ENCODE measurements at regions not wholly inside any gene's neighbourhood (a gene's known extent, or its start where the extent isn't known, plus 50 kb on each side); places are given as distances from the start of the nearest gene placed in this dataset.
"Not testable (repeated sequence)": the region's sequence is repeated elsewhere in the genome, so short reads cannot be mapped to it uniquely, and the experiment has no call there.

GRCh38 chr9:84527060-84527720 is 142.3 kb upstream of the NTRK2 start:
- in situ Hi-C loops (cut with MboI; ENCODE audit: low sequenced_read_pairs); H3K9me3 ChIP-seq; H3K27me3 ChIP-seq (ENCODE audit: low read depth): not testable (repeated sequence)

GRCh38 chr9:84535973-84536372 is 133.6 kb upstream of the NTRK2 start:
- H3K4me1 ChIP-seq; H3K4me3 ChIP-seq; H3K36me3 ChIP-seq (replicated peaks); H3K9me3 ChIP-seq; in situ Hi-C loops (cut with MboI; ENCODE audit: low sequenced_read_pairs); H3K27me3 ChIP-seq (ENCODE audit: low read depth): not testable (repeated sequence)
- peak in 1 of 2 experiments; percentile 27 for DNase-seq (ENCODE audit: low spot score in 2 of 2)

More at GRCh38 chr9:84527060-84527720, 142.3 kb upstream of the NTRK2 start:
- H3K4me3 ChIP-seq; H3K36me3 ChIP-seq (replicated peaks); DNase-seq (ENCODE audit: low spot score in 2 of 2); H3K4me1 ChIP-seq: not testable (repeated sequence)

DNA sequence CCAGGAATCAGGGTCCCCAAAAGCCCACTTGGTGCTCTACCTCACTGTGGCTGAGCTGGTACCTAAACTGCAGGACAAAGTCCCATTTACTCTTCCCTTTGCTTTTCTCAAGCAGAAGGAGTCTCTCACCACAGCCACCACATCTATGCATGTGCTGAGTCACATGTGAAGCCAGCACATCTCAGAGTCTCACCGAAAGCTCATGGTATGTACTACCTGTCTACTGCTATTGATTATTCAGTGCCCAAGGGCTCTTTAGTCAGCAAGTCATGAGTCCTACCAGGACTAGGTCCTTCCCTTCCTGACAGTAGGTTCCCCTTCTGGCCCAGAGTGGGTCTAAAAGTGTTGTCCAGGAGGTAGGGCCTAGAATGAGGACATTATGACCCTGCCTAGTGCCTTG is 130.7 kb upstream of the NTRK2 start:
- in situ Hi-C loops (cut with MboI; ENCODE audit: low sequenced_read_pairs) = no loop called here
- no peaks in the 10 kb centered on the region; the same call in 1 of the 2 replicates for H3K27me3 ChIP-seq (ENCODE audit: low read depth)

GRCh38 chr9:84542554-84542953 is 127.0 kb upstream of the NTRK2 start:
- Histone ChIP-seq H3K36me3 (replicated peaks) (no peaks in the 10 kb centered on the region), H3K9me3 (no peaks in the 10 kb centered on the region), H3K4me3 (no peak overlapping the region), H3K4me1 (no peaks in the 10 kb centered on the region), H3K27me3 (ENCODE audit: low read depth) (peaks cover 3% of the 10 kb centered on the region; the same call in 1 of the 2 replicates)
- DNase-seq (ENCODE audit: low spot score in 2 of 2) = no peak
- in situ Hi-C loops (cut with MboI; ENCODE audit: low sequenced_read_pairs) = no loop called here

More for the DNA sequence above, 130.7 kb upstream of the NTRK2 start:
- H3K4me1 ChIP-seq = no peaks in the 10 kb centered on the region
- H3K4me3 ChIP-seq = no peak overlapping the region
- H3K36me3 ChIP-seq (replicated peaks) = no peaks in the 10 kb centered on the region
- H3K9me3 ChIP-seq = no peaks in the 10 kb centered on the region
- no peak for DNase-seq (ENCODE audit: low spot score in 2 of 2)

GRCh38 chr9:84554069-84554664 is 115.4 kb upstream of the NTRK2 start:
- no peaks in the 10 kb centered on the region; the same call in 1 of the 2 replicates for H3K27me3 ChIP-seq (ENCODE audit: low read depth)
- no peaks in the 10 kb centered on the region for H3K36me3 ChIP-seq (replicated peaks)
- in situ Hi-C loops (cut with MboI; ENCODE audit: low sequenced_read_pairs) = no loop called here
- no peaks in the 10 kb centered on the region for H3K9me3 ChIP-seq
- DNase-seq (ENCODE audit: low spot score in 2 of 2) = no peak
- H3K4me1 ChIP-seq = no peaks in the 10 kb centered on the region
- H3K4me3 ChIP-seq = no peak overlapping the region

DNA sequence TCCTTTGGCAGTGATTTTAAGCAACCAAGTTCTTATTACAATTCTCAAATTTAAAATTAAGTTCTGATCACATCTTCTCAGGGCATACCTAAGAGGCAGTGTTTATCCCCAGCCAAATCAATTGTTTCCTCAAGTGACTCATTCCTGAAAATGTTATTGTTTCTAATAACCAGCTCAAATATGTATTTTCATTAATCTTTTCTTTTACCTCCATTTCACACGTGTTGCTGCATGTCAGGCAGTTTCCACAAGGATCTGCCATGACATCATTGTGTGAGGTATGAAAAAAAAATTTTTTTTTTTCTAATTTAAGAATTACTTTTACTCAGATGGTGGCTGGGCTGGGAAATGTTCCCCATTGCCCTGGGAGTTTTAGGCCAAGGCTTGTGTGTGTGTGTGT is 113.0 kb upstream of the NTRK2 start:
- Histone ChIP-seq H3K4me1 (no peaks in the 10 kb centered on the region), H3K36me3 (replicated peaks) (no peaks in the 10 kb centered on the region), H3K27me3 (ENCODE audit: low read depth) (no peaks in the 10 kb centered on the region; the same call in 1 of the 2 replicates), H3K9me3 (no peaks in the 10 kb centered on the region), H3K4me3 (no peak overlapping the region)
- DNase-seq (ENCODE audit: low spot score in 2 of 2) = no peak
- in situ Hi-C loops (cut with MboI; ENCODE audit: low sequenced_read_pairs) = no loop called here

DNA sequence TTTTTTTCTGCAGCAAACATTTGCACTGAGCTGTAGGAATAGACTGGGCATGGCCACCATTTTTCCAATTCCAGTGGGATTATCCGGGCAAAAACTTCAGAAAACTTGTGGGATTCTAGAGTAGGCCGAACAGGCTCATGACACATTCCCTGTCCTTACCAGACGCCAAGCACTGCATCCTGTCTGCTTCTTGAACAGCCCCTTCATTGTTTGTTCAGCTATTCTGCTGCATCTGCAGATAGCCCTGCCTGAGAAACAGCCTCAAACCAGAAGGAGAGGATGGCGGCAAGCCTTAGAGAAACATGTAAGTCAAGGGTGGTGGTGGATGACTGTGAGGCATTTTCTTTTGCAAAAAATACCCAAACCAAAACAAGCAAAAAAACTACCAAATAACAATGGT is 111.8 kb upstream of the NTRK2 start:
- Histone ChIP-seq H3K27me3 (ENCODE audit: low read depth) (no peaks in the 10 kb centered on the region), H3K9me3 (no peaks in the 10 kb centered on the region), H3K36me3 (replicated peaks) (no peaks in the 10 kb centered on the region), H3K4me3 (no peak overlapping the region), H3K4me1 (no peaks in the 10 kb centered on the region)
- no peak for DNase-seq (ENCODE audit: low spot score in 2 of 2)
- in situ Hi-C loops (cut with MboI; ENCODE audit: low sequenced_read_pairs) = no loop called here

- Histone ChIP-seq H3K9me3 (no peaks in the 10 kb centered on the region), H3K36me3 (replicated peaks) (no peaks in the 10 kb centered on the region), H3K27me3 (ENCODE audit: low read depth) (no peaks in the 10 kb centered on the region), H3K4me3 (no peak overlapping the region), H3K4me1 (no peaks in the 10 kb centered on the region)
- in situ Hi-C loops (cut with MboI; ENCODE audit: low sequenced_read_pairs) = no loop called here
- no peak for DNase-seq (ENCODE audit: low spot score in 2 of 2)
Measured at GRCh38 chr9:84563691-84564090, 105.8 kb upstream of the NTRK2 start.

GRCh38 chr9:84567805-84568204 is 101.7 kb upstream of the NTRK2 start:
- in situ Hi-C loops (cut with MboI; ENCODE audit: low sequenced_read_pairs) = no loop called here
- Histone ChIP-seq H3K27me3 (ENCODE audit: low read depth) (no peaks in the 10 kb centered on the region), H3K4me3 (no peak overlapping the region), H3K36me3 (replicated peaks) (no peaks in the 10 kb centered on the region), H3K4me1 (no peaks in the 10 kb centered on the region), H3K9me3 (no peaks in the 10 kb centered on the region)
- DNase-seq (ENCODE audit: low spot score in 2 of 2) = no peak

DNA sequence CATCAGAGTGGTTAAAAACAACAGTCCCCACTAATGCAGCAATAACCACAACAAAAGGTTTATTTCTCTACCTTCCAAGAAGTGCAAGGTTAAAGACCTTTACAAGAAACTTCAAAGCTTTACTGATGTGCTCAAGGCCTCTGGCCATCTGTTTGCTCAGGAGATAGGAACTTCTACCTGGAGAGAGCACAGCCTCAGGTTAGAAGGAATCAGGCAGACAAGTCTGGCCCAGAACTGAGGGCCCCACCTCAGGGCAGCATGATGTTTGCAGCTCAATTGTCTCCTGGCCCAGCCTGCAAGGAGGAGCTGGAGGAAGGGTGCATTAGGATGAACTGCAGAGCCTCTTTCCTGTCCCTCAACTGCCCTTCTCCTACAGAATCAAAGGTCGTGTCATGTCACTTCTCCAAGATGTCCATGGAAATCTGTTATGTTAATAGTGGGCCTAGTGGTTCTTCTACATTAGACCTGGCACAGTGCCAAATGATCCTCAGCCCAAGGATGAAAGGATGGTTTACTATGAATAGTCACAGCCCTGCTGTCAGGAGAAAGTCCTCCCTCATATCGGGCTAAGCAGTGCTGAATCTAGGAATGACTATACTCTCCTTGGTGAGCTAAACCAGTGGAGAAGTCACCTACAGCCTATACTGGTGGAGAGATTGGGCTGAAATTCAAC is 98.9 kb upstream of the NTRK2 start:
- no peaks in the 10 kb centered on the region for H3K9me3 ChIP-seq
- no peak overlapping the region for H3K4me3 ChIP-seq
- H3K36me3 ChIP-seq (replicated peaks) = no peaks in the 10 kb centered on the region
- in situ Hi-C loops (cut with MboI; ENCODE audit: low sequenced_read_pairs) = no loop called here
- H3K27me3 ChIP-seq (ENCODE audit: low read depth) = no peaks in the 10 kb centered on the region
- H3K4me1 ChIP-seq = no peaks in the 10 kb centered on the region
- DNase-seq (ENCODE audit: low spot score in 2 of 2) = no peak

DNA sequence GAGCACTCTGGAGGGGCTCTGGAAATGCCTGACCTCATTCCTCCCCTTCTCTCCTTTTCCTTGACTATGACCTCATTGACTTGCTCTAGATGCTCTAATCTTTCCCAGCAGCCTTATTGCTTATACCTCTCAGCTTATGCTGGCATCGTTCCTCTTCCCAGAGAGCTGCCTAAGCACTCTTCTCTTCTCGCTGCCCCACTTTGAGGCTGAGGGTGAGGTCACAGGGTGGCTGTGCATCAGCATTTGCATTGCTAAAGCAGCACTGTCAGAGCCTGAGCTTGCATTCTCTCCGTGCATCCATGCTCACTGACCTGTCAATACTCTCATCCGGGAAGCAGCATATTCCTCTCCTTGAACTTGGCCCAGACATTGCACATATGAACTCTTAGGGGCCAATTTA is 96.4 kb upstream of the NTRK2 start:
- Histone ChIP-seq H3K4me1 (no peaks in the 10 kb centered on the region), H3K9me3 (no peaks in the 10 kb centered on the region), H3K36me3 (replicated peaks) (no peaks in the 10 kb centered on the region), H3K27me3 (ENCODE audit: low read depth) (no peaks in the 10 kb centered on the region), H3K4me3 (no peak overlapping the region)
- in situ Hi-C loops (cut with MboI; ENCODE audit: low sequenced_read_pairs) = no loop called here
- no peak for DNase-seq (ENCODE audit: low spot score in 2 of 2)

DNA sequence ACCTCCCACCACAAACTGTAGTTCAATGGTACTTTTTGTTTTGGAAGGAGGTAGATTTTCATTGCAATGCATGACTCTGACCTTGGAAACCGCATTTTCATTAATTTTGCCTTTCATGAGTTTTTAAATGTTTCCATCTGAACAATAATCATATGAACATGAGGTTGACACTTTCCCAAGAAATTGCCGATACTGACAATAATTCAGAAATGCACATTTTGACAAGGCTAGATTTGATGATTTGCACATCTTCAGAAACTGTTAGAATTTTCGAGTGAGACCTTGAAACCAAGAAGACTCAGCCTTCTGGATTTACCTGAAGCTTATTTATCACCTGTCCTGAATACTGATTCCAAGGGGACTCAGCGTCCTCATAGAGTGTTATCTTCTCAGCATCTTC is 93.8 kb upstream of the NTRK2 start:
- H3K36me3 ChIP-seq (replicated peaks) = no peaks in the 10 kb centered on the region
- no peaks in the 10 kb centered on the region for H3K27me3 ChIP-seq (ENCODE audit: low read depth)
- no peaks in the 10 kb centered on the region for H3K9me3 ChIP-seq
- no peak for DNase-seq (ENCODE audit: low spot score in 2 of 2)
- H3K4me3 ChIP-seq = no peak overlapping the region
- in situ Hi-C loops (cut with MboI; ENCODE audit: low sequenced_read_pairs) = no loop called here
- H3K4me1 ChIP-seq = no peaks in the 10 kb centered on the region

DNA sequence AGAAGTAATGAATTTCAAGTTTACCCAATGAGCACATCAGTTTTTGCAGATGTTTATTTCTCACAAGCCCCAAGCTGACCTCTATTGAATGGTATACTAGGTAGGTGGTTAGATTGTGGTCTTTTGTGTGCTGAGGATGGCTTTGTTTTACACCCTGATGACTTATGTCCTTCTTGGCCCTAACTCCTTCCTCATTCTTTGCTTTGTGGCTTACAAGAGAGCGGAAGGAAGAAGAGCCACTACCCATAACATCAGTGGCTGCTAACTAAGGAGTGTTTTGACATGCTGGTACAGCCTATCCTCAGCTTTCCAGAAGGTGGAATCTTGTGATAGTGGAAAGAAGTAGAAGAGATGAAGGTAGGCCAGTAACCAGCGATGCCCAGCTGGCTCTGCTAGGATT is 85.7 kb upstream of the NTRK2 start:
- Histone ChIP-seq H3K4me1 (no peaks in the 10 kb centered on the region), H3K9me3 (no peaks in the 10 kb centered on the region), H3K4me3 (no peak overlapping the region), H3K36me3 (replicated peaks) (no peaks in the 10 kb centered on the region), H3K27me3 (ENCODE audit: low read depth) (peaks cover 3% of the 10 kb centered on the region; the same call in 1 of the 2 replicates)
- in situ Hi-C loops (cut with MboI; ENCODE audit: low sequenced_read_pairs) = no loop called here
- DNase-seq (ENCODE audit: low spot score in 2 of 2) = no peak

DNA sequence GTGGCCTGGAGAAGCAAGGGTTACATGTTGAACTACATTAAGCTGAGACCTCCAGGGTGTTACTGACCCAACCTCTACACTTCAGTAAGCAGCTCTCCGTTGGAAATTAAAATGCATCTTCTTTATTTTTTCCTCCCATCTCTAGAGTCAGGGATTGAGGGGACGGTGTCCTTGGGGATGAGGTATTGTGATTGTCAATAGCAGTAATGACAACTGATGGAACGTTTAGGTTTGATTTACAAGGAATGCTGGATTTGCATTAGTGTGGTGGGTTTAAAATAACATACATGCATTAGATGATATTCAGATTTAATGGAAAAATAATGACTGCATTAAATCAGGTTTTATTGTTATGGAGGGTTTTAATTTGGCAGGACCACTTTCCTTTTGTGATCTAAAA is 82.9 kb upstream of the NTRK2 start:
- H3K4me1 ChIP-seq = no peaks in the 10 kb centered on the region
- no peaks in the 10 kb centered on the region for H3K9me3 ChIP-seq
- in situ Hi-C loops (cut with MboI; ENCODE audit: low sequenced_read_pairs) = no loop called here
- H3K36me3 ChIP-seq (replicated peaks) = no peaks in the 10 kb centered on the region
- no peak overlapping the region for H3K4me3 ChIP-seq
- DNase-seq (ENCODE audit: low spot score in 2 of 2) = no peak
- peaks cover 3% of the 10 kb centered on the region; the same call in 1 of the 2 replicates for H3K27me3 ChIP-seq (ENCODE audit: low read depth)

Measured in HAP-1 (cell line).